Ramos (cell line): ENCODE measurements at regions not wholly inside any gene's neighbourhood (a gene's known extent, or its start where the extent isn't known, plus 50 kb on each side); places are given as distances from the start of the nearest gene placed in this dataset.
"Not testable (repeated sequence)": the region's sequence is repeated elsewhere in the genome, so short reads cannot be mapped to it uniquely, and the experiment has no call there.

Experiments used
- in situ Hi-C: fragments of 300-500 bp; cut with MboI; formaldehyde crosslinking; loops from one replicate; pipeline ENCODE4 v1.14.3; 2022; ENCODE audit warnings: low sequenced_read_pairs; ENCODE audit not compliant: unreplicated experiment

GRCh38 chr15:66955871-66956585 lies 109.4 kb upstream of the SMAD3 start:
- in situ Hi-C loops, result no loop called here

DNA sequence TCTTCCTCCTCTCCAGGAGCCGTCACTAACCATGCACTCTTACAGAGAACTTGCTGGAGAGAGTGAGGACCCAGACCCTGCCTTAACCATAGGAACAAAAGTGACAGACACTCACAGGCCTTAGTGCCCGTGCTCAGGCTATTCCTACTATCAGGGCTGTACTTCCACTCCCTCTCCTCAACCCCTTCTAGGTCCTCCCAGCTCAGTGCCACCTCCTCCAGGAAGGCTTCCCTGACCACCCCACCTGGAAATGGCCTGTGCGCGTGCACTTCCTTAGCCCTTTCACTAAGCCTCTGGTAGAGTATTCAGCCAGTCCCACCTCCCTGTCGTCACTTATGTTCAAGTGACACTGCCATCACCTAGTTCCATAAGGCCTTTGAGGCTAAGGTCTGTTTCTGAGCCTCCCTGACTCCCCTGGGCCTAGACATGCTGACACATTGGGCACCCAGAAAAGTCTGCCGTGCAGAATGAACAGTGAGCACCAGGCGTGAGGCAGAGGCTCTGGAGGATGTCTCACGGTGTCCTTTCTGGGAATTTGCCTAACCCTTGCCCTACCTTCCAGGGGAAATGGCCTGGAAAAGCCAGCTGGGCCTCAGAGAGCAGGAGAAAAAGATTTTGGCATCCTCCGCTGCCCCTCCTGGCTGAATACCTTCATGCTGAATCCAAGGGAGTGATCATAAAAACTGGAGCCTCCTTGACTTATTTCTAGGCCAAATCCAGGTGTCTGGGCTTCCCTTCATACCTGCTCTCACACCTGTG lies 108.6 kb upstream of the SMAD3 start:
- in situ Hi-C loops, result no loop called here

DNA sequence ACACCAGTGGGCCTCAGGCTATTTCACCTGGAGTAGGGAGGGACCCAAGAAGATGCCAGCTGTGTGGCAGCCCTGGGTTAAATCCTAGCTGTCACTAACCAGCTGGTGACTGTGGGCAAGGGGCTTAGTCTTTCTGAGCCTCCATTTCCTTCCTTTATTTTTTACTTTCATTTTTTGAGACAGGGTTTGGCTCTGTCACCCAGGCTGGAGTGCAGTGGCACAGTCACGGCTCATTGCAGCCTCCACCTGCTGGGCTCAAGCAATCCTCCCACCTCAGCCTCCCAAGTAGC lies 108.0 kb upstream of the SMAD3 start:
- in situ Hi-C loops, result no loop called here

DNA sequence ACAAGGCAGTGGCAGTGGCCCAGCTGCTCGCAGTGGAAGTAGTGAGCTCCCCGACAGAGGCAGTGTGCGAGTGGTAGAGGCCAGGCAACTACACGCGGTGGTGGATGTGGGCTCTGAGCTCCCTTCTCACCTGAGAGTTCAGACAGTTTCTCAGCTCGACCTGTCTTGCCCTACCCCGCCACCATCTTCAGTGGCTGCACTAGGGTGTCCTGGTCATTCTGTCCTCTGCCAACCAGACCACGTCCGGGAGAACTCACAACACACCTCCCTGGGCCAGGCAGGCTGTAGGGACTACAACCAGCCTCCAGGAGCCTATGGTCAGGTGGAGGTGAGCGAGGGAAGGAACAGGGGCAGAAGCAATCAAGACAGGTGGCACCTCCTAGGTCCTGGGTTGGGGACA lies 106.3 kb upstream of the SMAD3 start:
- in situ Hi-C loops, result no loop called here

DNA sequence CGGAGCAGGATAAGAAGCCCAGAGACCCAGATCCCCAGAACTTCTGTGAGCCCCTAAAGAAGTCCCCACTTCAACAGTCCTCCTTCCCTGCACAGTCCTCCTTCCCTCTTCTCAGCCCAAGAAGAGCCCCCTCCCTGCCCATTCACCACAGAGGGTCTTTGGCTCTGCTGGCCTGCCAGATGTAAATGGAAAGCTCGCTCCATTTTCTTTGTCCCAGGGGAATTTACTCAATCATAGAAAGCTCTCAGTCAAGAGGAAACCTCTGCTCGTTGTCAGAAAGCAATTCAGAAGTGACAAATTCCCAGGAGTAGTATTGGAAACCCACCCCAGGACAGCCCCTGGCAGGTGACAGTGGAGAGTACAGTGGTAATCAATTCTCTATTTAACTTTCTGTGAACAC lies 105.5 kb upstream of the SMAD3 start:
- in situ Hi-C loops, result no loop called here

- in situ Hi-C loops, result no loop called here
These were observed 104.9 kb upstream of the SMAD3 start for GRCh38 chr15:66960519-66960918.

DNA sequence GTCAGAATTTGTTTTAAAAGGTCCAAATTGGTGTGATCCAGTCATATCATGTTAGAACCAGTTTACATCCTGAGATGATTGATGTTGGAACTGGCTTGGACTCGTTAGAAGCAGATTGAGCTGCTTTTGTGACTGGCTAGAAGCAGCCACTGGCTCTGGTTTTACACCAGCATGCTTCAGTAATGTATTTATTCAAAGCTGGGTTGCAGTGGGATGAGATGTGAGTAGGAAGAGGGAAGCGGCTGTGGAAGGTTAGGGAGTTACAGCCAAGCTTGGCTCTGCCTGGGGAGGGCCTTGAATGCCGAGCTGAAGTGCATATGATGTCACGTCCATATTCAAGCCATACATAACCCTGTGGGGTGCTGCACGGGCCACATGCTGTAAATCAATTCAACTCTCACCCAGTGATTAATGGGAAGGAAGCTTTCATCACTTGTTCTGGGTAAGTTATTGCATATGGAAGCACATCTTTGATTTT lies 104.0 kb upstream of the SMAD3 start:
- in situ Hi-C loops, result no loop called here

GRCh38 chr15:66961901-66962300 lies 103.5 kb upstream of the SMAD3 start:
- in situ Hi-C loops, result no loop called here

DNA sequence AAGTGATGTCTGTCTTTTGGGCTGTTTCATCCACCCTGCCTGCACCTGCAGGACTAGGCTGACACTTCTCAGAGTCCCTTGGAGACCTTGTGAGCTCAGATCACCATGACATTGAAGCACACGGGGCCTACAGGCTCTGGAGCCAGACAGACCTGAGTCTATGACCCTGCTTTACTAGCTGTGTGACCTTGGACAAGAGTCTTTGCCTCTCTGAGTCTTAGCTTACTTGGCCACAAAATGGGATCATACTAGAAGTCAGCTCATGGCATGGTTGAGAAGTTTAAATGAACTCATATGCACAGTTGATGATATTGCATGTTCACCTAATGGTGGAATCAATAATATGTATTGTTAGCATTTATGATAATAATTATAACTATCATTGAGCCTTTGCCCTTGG lies 102.9 kb upstream of the SMAD3 start:
- in situ Hi-C loops, result no loop called here

DNA sequence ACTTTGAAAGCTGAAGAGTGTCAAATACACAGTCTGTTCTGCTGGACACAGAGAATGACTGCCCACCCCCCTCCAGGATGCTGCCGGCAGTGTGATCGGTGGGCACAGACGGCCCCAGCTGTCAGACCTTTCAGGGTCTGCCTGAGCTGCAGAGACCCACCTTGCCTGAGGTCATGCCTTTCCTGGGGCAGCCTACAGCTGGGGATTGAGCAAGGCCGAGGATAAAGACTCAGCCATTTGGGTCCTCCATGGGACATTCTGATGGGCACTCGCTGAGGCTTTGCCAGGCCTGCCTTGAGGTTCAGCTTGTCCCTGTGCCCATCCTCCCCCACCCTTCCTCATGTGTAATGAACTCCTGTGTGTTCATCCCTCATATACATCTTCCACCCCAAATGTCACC lies 102.3 kb upstream of the SMAD3 start:
- in situ Hi-C loops, result no loop called here

GRCh38 chr15:66963710-66964109 lies 101.7 kb upstream of the SMAD3 start:
- in situ Hi-C loops, result no loop called here

GRCh38 chr15:66964111-66964738 lies 101.2 kb upstream of the SMAD3 start:
- in situ Hi-C loops, result no loop called here

DNA sequence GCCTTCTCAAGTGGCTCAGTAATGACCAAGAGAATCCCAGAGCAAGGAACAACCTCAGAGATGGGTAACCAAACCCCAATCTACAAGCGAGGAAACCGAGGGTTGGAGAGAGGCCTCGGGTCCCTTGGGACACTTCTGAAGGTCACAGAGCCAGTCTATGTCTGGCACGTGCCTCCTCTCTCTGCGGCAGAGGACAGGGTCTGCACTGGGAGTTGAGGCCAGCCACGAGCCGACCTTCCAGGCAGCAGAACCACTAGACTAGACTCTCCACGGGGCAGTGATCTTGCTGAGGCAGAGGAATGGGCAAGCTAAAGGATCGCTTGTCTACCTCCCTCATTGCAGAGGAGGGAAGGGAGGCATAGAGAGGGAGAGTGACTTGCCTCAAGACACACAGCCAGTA lies 100.6 kb upstream of the SMAD3 start:
- in situ Hi-C loops, result no loop called here

DNA sequence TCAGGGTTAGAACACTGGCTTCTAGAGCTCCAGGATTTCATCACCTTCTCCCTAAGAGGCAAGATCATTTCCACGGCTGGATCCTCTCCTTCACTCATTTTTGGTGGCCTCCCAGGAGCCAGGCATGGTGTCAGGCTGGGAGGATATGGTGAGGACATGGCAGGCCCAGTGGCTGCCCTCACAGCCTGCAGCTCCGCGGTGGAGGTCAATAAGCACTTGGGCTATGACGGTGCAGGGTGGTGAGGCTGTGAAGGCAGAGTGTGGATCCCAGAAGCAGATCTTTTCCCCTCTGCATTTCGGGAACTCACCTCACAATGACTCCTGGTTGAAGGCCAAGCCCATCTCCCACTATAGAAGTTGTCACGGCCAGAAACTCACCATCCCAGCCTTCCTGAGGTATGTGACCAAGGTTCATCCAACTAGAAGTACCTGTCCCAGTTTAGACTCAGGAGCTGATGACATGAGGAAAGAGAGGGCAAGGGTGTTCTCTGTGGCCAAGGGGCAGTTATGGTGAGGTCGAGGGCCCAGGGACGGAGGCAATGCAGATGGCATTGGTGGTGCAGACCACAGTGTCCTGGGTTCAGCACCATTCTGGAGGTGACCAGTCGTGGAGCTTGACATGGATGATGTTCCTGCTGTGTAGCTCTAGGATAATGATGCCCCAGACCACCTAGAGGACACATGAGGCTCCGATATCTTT lies 100.1 kb upstream of the SMAD3 start:
- in situ Hi-C loops, result no loop called here

GRCh38 chr15:66966256-66966655 lies 99.1 kb upstream of the SMAD3 start:
- in situ Hi-C loops, result no loop called here

DNA sequence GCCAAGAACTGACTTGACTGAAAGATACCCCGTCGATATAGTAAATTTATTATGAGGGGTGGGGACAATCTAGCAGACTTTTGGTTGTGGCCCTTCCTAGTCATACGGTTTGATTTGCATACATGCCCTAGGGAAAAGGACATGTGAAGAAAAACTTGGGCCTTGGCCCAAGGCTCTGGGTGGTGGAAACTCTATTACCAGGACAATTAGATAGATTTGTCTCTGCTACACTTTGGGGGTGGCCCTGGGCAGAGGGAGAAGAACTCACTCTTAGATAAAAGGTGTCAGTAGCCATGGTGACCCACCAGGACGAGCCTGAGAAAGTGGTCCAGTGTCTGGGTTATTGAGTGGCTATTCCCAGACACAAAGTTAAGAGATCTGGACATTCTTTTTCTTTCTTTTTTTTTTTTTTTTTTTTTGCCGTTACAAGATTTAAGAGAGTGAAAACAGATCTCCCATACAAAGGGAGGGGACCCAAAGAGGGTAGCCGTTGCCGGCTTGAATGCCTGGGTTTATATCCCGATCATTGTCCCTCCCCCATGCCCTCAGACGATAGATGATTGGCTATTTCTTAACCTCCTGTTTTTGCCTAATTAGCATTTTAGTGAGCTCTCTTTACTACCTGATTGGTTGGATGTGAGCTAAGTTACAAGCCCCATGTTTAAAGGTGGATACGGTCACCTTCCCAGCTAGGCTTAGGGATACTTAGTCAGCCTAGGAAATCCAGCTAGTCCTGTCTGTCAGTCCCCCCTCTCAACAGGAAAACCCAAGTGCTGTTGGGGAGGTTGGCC lies 96.4 kb upstream of the SMAD3 start:
- in situ Hi-C loops, result no loop called here

- in situ Hi-C loops, result not testable (repeated sequence)
These were observed 91.3 kb upstream of the SMAD3 start for GRCh38 chr15:66974131-66974530.

DNA sequence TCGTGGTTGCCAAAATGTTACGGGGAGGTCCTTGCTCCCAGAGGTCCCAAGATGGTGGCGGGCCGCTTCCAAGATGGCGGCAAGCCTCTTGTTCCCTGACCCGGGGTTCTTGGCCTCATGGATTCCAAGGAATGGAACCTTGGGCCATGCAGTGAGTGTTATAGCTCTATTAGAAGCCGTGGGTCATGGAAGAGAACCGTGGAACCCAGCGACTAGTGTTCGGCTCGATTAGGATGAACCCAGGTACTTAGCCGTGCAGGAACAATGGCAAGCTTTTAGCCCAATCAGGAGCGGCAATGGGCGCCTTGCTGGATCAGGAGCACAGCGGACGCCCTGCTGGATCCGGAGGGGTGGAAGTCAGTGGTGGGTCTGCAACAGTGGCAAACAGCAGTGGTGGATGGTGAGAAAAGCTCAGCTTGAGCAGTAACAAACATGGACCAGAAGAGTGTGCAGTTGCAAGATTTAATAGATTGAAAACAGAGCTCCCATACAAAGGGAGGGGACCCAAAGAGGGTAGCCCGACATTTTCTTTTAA lies 89.2 kb upstream of the SMAD3 start:
- in situ Hi-C loops, result not testable (repeated sequence)

- in situ Hi-C loops, result not testable (repeated sequence)
These were observed 85.1 kb upstream of the SMAD3 start for GRCh38 chr15:66980326-66980725.

- in situ Hi-C loops, result no loop called here
These were observed 83.6 kb upstream of the SMAD3 start for GRCh38 chr15:66981771-66982170.
